Uterus (tissue), 3 donors: ENCODE measurements at regions not wholly inside any gene's neighbourhood (a gene's known extent, or its start where the extent isn't known, plus 50 kb on each side); places are given as distances from the start of the nearest gene placed in this dataset.

Experiments
- DNase-seq, 2 donors: peaks; one replicate each; pipeline ENCODE4 v3.0.0-alpha.2; 2019 to 2020
- H3K27ac ChIP-seq, 2 donors: fragments of 200-600 bp; sonication (generic); 1 replicate in 1 of 2; 2 replicates in 1 of 2; pipeline ENCODE4 v1.5.1; 2016 to 2018
- H3K27me3 ChIP-seq, 2 donors: fragments of 200-600 bp; sonication (generic); one replicate each; pipeline ENCODE4 v1.5.1; 2018 to 2019; ENCODE audit warnings: control low read depth in 1 of 2
- H3K36me3 ChIP-seq, 2 donors: fragments of 200-600 bp; sonication (generic); one replicate each; pipeline ENCODE4 v1.5.1; 2019; ENCODE audit warnings: control low read depth in 1 of 2
- H3K4me1 ChIP-seq, 2 donors: fragments of 200-600 bp; sonication (generic); one replicate each; pipeline ENCODE4 v1.5.1; 2018 to 2019; ENCODE audit warnings: control low read depth in 1 of 2
- H3K4me3 ChIP-seq, 2 donors: fragments of 200-600 bp; sonication (generic); 1 replicate in 1 of 2; 2 replicates in 1 of 2; pipeline ENCODE4 v1.5.1; 2018 to 2019; ENCODE audit warnings: mild to moderate bottlenecking in 1 of 2
- H3K9me3 ChIP-seq, 2 donors: fragments of 200-600 bp; sonication (generic); one replicate each; pipeline ENCODE4 v1.5.1; 2019; ENCODE audit warnings: control low read depth in 1 of 2
- CTCF ChIP-seq, 4 experiments: fragments of 200-600 bp in 2 of 4; fragments of 450-650 bp in 2 of 4; sonication (generic) in 2 of 4; IDR thresholded peaks; one replicate each; pipeline ENCODE4 v1.5.1; 2016 to 2019; ENCODE audit warnings: antibody characterized with exemption in 4 of 4, mild to moderate bottlenecking in 2 of 4, moderate library complexity in 1 of 4
- POLR2A ChIP-seq, 2 donors: fragments of 450-650 bp; IDR thresholded peaks; one replicate each; pipeline ENCODE4 v1.6.1; 2016; ENCODE audit warnings: antibody characterized with exemption in 2 of 2, mild to moderate bottlenecking in 1 of 2, moderate library complexity in 1 of 2
- intact Hi-C: fragments of 100-400 bp; cut with DNase I; formaldehyde crosslinking; loops from one replicate; pipeline ENCODE4 v1.15.1; 2023; ENCODE audit warnings: low total_unique reads
- donor health status: DM: yes; HTN: yes; CAD: no.

DNA sequence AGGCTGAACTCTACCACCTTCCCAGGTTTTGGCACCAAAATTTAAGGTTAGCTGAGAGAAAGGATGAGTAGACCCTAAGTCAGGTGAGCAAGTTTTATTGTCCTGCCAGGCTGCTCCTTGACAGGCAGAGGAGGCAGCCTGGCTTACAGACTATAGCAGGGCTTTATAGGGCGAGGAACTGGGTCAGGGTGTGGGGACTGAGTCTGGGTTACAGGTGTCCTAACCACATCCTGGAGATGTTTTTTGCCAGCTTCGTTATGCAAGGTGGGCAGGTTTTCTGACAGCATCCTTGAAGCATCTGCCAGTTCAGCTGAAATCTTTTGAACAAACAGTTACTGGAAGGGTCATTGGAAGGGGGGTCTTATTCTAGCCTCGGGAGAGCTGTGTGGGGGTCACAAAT lies 905.7 kb upstream of the SLITRK5 start:
- Histone ChIP-seq H3K27ac (no peak overlapping the region), H3K4me1 (no peaks in the 10 kb centered on the region), H3K4me3 (no peak overlapping the region), H3K36me3 (no peaks in the 10 kb centered on the region), H3K27me3 (no peaks in the 10 kb centered on the region), H3K9me3 (no peaks in the 10 kb centered on the region)
- TF ChIP-seq POLR2A (IDR thresholded peaks at IDR 0.05) (no peak), CTCF (IDR thresholded peaks at IDR 0.05) (no peak)
- DNase-seq, result no peak
- intact Hi-C loops, result no loop called here

DNA sequence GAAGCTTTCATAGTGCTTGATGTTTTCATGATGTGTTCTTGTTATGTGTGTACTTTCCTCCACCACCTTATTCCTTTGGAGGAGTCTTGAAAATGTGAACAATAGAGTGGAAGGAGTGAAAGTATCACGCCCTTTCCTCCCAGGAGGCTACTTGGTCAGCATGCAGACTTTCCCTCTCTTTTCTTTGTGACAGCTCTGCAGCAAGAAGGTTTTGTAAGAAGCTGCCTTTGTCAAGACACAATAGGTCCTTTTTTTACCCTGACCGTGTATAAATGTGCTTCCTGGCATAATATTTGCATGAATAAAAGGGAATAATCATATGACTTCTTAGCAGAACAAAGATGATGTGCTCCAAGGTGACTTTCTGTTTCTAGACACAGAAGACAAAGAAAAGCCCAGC lies 882.6 kb upstream of the SLITRK5 start:
- no peaks in the 10 kb centered on the region for H3K36me3 ChIP-seq
- no peaks in the 10 kb centered on the region for H3K9me3 ChIP-seq
- H3K4me3 ChIP-seq, result no peak overlapping the region
- no peaks in the 10 kb centered on the region for H3K4me1 ChIP-seq
- intact Hi-C loops, result no loop called here
- no peak overlapping the region for H3K27ac ChIP-seq
- no peaks in the 10 kb centered on the region for H3K27me3 ChIP-seq
- no peak for DNase-seq
- TF ChIP-seq POLR2A (IDR thresholded peaks at IDR 0.05) (no peak), CTCF (IDR thresholded peaks at IDR 0.05) (no peak)

DNA sequence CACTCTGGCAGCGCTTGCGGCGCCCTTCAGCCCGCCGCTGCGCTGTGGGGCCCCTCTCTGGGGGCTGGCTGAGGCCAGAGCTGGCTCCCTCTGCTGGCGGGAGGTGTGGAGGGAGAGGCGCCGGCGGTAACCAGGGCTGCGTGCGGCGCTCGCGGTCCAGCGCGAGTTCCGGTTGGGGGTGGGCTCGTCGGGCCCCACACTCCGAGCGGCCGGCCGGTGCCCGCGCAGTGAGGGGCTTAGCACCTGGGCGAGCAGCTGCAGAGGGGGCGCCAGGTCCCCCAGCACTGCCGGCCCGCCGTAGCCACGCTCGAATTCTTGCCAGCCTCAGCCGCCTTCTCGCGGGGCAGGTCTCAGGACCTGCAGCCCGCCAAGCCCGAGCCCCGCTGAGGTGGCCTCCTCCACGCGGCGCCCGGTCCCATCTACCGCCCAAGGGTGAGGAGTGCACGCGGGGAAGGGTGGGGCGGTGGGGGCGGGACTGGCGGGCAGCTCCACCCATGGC lies 879.0 kb upstream of the SLITRK5 start:
- intact Hi-C loops, result no loop called here
- Histone ChIP-seq H3K27ac (no peak overlapping the region), H3K36me3 (no peaks in the 10 kb centered on the region), H3K9me3 (no peaks in the 10 kb centered on the region), H3K4me1 (no peaks in the 10 kb centered on the region), H3K27me3 (no peaks in the 10 kb centered on the region), H3K4me3 (no peak overlapping the region)
- no peak for DNase-seq
- TF ChIP-seq CTCF (IDR thresholded peaks at IDR 0.05), result no peak
- TF ChIP-seq POLR2A (IDR thresholded peaks at IDR 0.05), result no peak

DNA sequence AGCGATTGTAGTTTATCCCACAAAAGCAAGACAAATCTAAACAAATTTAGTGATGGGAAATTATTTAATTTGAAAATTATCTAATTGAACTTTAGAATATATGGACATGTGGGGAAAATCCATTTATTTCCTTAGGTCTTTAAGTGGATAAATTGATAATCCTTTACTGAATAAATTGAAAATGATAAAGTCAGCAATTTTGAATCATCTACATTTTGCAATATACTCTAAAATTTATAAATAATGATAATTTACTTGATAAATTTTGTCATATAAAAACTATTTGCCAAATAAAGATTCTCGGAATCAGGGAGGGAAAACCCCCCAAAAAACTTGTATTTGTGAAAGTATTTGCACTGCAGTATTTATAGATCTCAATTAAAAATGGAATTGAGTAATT lies 875.3 kb upstream of the SLITRK5 start:
- intact Hi-C loops, result no loop called here
- no peaks in the 10 kb centered on the region for H3K27me3 ChIP-seq

DNA sequence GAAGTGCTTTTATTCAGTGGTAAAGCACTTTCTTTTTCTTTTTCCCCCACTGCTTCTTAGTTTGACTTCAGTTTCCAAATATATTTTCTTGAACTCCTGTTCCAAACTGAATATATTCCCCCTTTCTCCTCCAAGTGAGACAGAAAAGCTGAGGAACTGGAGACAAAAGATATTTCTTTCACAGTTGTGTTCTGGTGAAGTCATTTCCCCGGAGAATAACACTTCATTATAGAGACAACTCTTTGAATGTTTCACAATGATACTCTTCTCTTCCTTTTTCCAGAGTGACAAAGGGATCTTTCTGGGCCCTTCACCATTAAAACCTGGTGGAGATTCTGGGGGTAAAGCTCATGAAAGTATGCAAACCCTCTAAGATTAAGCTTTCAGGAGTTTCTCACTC lies 860.8 kb upstream of the SLITRK5 start:
- H3K4me1 ChIP-seq, result no peaks in the 10 kb centered on the region
- H3K4me3 ChIP-seq, result no peak overlapping the region
- H3K27me3 ChIP-seq, result no peaks in the 10 kb centered on the region
- DNase-seq, result no peak
- H3K27ac ChIP-seq, result no peak overlapping the region
- no peak for TF ChIP-seq CTCF (IDR thresholded peaks at IDR 0.05)
- no peak for TF ChIP-seq POLR2A (IDR thresholded peaks at IDR 0.05)
- no peaks in the 10 kb centered on the region for H3K9me3 ChIP-seq
- no peaks in the 10 kb centered on the region for H3K36me3 ChIP-seq
- intact Hi-C loops, result no loop called here

More for the DNA sequence above, 875.3 kb upstream of the SLITRK5 start:
- Histone ChIP-seq H3K4me3 (no peak overlapping the region), H3K27ac (no peak overlapping the region), H3K9me3 (no peaks in the 10 kb centered on the region), H3K4me1 (no peaks in the 10 kb centered on the region), H3K36me3 (no peaks in the 10 kb centered on the region)
- no peak for DNase-seq
- TF ChIP-seq POLR2A (IDR thresholded peaks at IDR 0.05), result no peak
- no peak for TF ChIP-seq CTCF (IDR thresholded peaks at IDR 0.05)
